ENCODE measurements at regions not wholly inside any gene's neighbourhood (a gene's known extent, or its start where the extent isn't known, plus 50 kb on each side); places are given as distances from the start of the nearest gene placed in this dataset.

DNA sequence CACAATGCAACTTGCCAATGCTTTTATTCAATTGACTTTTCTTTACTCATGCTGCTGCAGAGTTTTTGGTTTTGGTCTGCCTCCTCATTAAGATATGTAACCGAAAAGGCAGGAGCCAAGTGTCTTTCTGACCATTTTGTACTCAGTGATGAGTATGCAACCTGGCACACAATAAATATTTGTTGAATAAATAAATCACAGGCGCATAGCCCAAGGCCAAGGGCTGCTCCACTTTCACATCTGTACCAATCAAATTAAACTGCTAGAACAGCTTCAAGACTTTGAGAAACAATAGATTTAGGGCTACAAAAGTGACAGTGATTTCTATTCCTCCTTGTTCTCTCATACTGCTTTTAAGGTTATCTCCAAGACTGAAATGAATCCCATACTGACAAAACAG, 828.2 kb downstream of the RNF144A start:
- Histone ChIP-seq H3K36me3 (no peaks in the 10 kb centered on the region), H3K4me1 (ENCODE audit: control insufficient read depth in 1 of 2, insufficient read depth in 1 of 2, low read depth in 1 of 2, low read length in 1 of 2) (no peaks in the 10 kb centered on the region), H3K27ac (no peak overlapping the region), H3K9me3 (no peaks in the 10 kb centered on the region), H3K27me3 (no peaks in the 10 kb centered on the region), H3K4me3 (ENCODE audit: low read depth in 1 of 2, low read length in 1 of 2) (no peak overlapping the region)
- no peak for TF ChIP-seq CTCF (IDR thresholded peaks at IDR 0.05)

GRCh38 chr2:7748717-7749415, 831.7 kb downstream of the RNF144A start:
- Histone ChIP-seq H3K9me3 (peaks cover under 1% of the 10 kb centered on the region), H3K27ac (no peak overlapping the region), H3K4me3 (ENCODE audit: low read depth in 1 of 2, low read length in 1 of 2) (no peak overlapping the region), H3K36me3 (no peaks in the 10 kb centered on the region), H3K4me1 (ENCODE audit: control insufficient read depth in 1 of 2, insufficient read depth in 1 of 2, low read depth in 1 of 2, low read length in 1 of 2) (no peaks in the 10 kb centered on the region), H3K27me3 (no peaks in the 10 kb centered on the region)
- TF ChIP-seq CTCF (IDR thresholded peaks at IDR 0.05) = no peak

DNA sequence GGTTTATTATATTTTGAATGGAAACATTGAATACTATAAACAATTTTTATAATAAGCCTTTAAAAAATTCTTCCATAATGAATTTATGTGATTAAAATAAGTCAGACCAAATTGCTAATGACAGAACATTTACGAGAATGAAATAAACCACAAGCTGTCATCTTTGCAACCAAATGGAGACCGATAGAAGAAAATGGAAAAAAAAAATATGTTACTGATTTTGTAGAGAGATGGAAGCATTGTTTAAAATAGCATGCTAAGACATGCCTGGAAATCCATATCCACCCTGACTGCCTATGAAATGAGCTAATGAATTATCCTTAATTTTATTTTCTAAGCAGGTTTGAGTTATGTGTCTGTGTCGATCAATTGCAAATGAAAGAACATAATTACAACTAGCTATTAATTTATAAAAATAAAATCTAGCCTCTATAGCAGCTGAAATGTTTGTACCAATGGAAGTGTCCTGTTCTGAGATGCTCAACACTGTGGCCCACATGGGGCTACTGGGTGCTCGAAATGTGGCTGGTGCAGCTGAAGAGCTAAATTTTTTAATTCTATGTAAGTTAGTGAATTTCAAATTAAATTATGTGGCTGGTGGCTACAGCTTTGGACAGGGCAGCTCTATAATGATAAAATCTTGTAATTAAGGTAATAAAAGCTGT, 832.8 kb downstream of the RNF144A start:
- H3K4me1 ChIP-seq (ENCODE audit: control insufficient read depth in 1 of 2, insufficient read depth in 1 of 2, low read depth in 1 of 2, low read length in 1 of 2) = no peaks in the 10 kb centered on the region
- no peaks in the 10 kb centered on the region for H3K27me3 ChIP-seq
- H3K27ac ChIP-seq = no peak overlapping the region
- H3K36me3 ChIP-seq = no peaks in the 10 kb centered on the region
- peaks cover 5% of the 10 kb centered on the region for H3K9me3 ChIP-seq
- no peak for TF ChIP-seq CTCF (IDR thresholded peaks at IDR 0.05)
- no peak overlapping the region for H3K4me3 ChIP-seq (ENCODE audit: low read depth in 1 of 2, low read length in 1 of 2)

GRCh38 chr2:7752291-7752690, 835.1 kb downstream of the RNF144A start:
- TF ChIP-seq CTCF (IDR thresholded peaks at IDR 0.05) = no peak
- Histone ChIP-seq H3K9me3 (peaks cover 5% of the 10 kb centered on the region), H3K36me3 (no peaks in the 10 kb centered on the region)

GRCh38 chr2:7753777-7754176, 836.6 kb downstream of the RNF144A start:
- Histone ChIP-seq H3K4me3 (ENCODE audit: low read depth in 1 of 2, low read length in 1 of 2) (no peak overlapping the region), H3K27me3 (no peaks in the 10 kb centered on the region), H3K27ac (no peak overlapping the region), H3K4me1 (ENCODE audit: control insufficient read depth in 1 of 2, insufficient read depth in 1 of 2, low read depth in 1 of 2, low read length in 1 of 2) (no peaks in the 10 kb centered on the region), H3K36me3 (no peaks in the 10 kb centered on the region), H3K9me3 (peaks cover 5% of the 10 kb centered on the region)
- TF ChIP-seq CTCF (IDR thresholded peaks at IDR 0.05) = no peak

More at GRCh38 chr2:7752291-7752690, 835.1 kb downstream of the RNF144A start:
- no peaks in the 10 kb centered on the region for H3K4me1 ChIP-seq (ENCODE audit: control insufficient read depth in 1 of 2, insufficient read depth in 1 of 2, low read depth in 1 of 2, low read length in 1 of 2)
- no peak overlapping the region for H3K27ac ChIP-seq
- H3K4me3 ChIP-seq (ENCODE audit: low read depth in 1 of 2, low read length in 1 of 2) = no peak overlapping the region
- no peaks in the 10 kb centered on the region for H3K27me3 ChIP-seq
